Ammon's horn (tissue), 1 donor: ENCODE measurements at regions not wholly inside any gene's neighbourhood (a gene's known extent, or its start where the extent isn't known, plus 50 kb on each side); places are given as distances from the start of the nearest gene placed in this dataset.

Experiments used
- DNase-seq: peaks from one replicate; pipeline ENCODE4 v3.0.0-alpha.2; 2016; ENCODE audit warnings: low spot score

GRCh38 chr5:56320686-56321085, 87.6 kb upstream of the ANKRD55 start:
- DNase-seq: no peak

GRCh38 chr5:56319526-56320181, 86.5 kb upstream of the ANKRD55 start:
- DNase-seq: no peak

GRCh38 chr5:56317923-56318561, 84.9 kb upstream of the ANKRD55 start:
- no peak for DNase-seq

- no peak for DNase-seq
Measured at GRCh38 chr5:56316299-56316994, 83.3 kb upstream of the ANKRD55 start.

- DNase-seq: peak; percentile 26
Measured at GRCh38 chr5:56314529-56314928, 81.4 kb upstream of the ANKRD55 start.

GRCh38 chr5:56313596-56313995, 80.5 kb upstream of the ANKRD55 start:
- no peak for DNase-seq

- DNase-seq: no peak
Measured at GRCh38 chr5:56313004-56313531, 79.9 kb upstream of the ANKRD55 start.

GRCh38 chr5:56311306-56311905, 78.3 kb upstream of the ANKRD55 start:
- DNase-seq: no peak

- no peak for DNase-seq
Measured at GRCh38 chr5:56310711-56311204, 77.6 kb upstream of the ANKRD55 start.

- no peak for DNase-seq
Measured at GRCh38 chr5:56309262-56309826, 76.2 kb upstream of the ANKRD55 start.

GRCh38 chr5:56307714-56308333, 74.7 kb upstream of the ANKRD55 start:
- DNase-seq: no peak

- no peak for DNase-seq
Measured at GRCh38 chr5:56306433-56307150, 73.5 kb upstream of the ANKRD55 start.

- no peak for DNase-seq
Measured at GRCh38 chr5:56305001-56305950, 72.1 kb upstream of the ANKRD55 start.

GRCh38 chr5:56303511-56303910, 70.4 kb upstream of the ANKRD55 start:
- DNase-seq: no peak

- no peak for DNase-seq
Measured at GRCh38 chr5:56302027-56302426, 68.9 kb upstream of the ANKRD55 start.

GRCh38 chr5:56301069-56301468, 67.9 kb upstream of the ANKRD55 start:
- DNase-seq: no peak

- no peak for DNase-seq
Measured at GRCh38 chr5:56299212-56299611, 66.1 kb upstream of the ANKRD55 start.

- DNase-seq: no peak
Measured at GRCh38 chr5:56298336-56299090, 65.4 kb upstream of the ANKRD55 start.

GRCh38 chr5:56297851-56298250, 64.7 kb upstream of the ANKRD55 start:
- DNase-seq: no peak
